SU-DHL-6 (cell line): ENCODE measurements at regions not wholly inside any gene's neighbourhood (a gene's known extent, or its start where the extent isn't known, plus 50 kb on each side); places are given as distances from the start of the nearest gene placed in this dataset.

Experiments
- CTCF ChIP-seq: fragments of 200-600 bp; sonication (generic); IDR thresholded peaks from one replicate; pipeline ENCODE4 v1.5.1; 2017; ENCODE audit warnings: antibody characterized with exemption, mild to moderate bottlenecking, low read length, moderate library complexity; ENCODE audit not compliant: insufficient read depth, poor library complexity, severe bottlenecking
- EZH2phosphoT487 ChIP-seq: fragments of 200-600 bp; sonication (generic), shearing (Covaris generic); conservative IDR thresholded peaks from 2 replicates; pipeline ENCODE4 v1.6.1; 2018; ENCODE audit warnings: mild to moderate bottlenecking, antibody characterized with exemption, low read length, moderate library complexity, mixed read lengths

GRCh38 chr2:60662781-60663180 lies 93.3 kb upstream of the PAPOLG start:
- TF ChIP-seq CTCF: no peak
- TF ChIP-seq EZH2phosphoT487: no peak
